H1 (cell line): ENCODE measurements at regions not wholly inside any gene's neighbourhood (a gene's known extent, or its start where the extent isn't known, plus 50 kb on each side); places are given as distances from the start of the nearest gene placed in this dataset.

ENCODE experiments used
- CTCF ChIA-PET: fragments of 300-600 bp; sonication (Branson Sonifier 250); formaldehyde crosslinking; loops from one replicate; lab custom pipeline; 2021; ENCODE audit not compliant: partially characterized antibody; lab: Charles Lee
- POLR2A ChIA-PET: fragments of 300-600 bp; sonication (Branson Sonifier 250); formaldehyde crosslinking; loops from one replicate; lab custom pipeline; 2021; ENCODE audit warnings: inconsistent platforms; ENCODE audit not compliant: partially characterized antibody; lab: Charles Lee
- DNase-seq, 2 experiments: peaks; one replicate each; pipeline versions ENCODE4 v3.0.0 to v3.0.0-alpha.2; 2010 to 2022; ENCODE audit warnings: low spot score in 2 of 2, low read depth in 1 of 2, mixed read lengths in 1 of 2
- FAIRE-seq: peaks from 2 replicates; lab custom pipeline; 2011; peaks lifted over from hg19 to GRCh38; lab: Jason Lieb, UNC
- H2AFZ ChIP-seq: 2 replicates; pipeline ENCODE4 v1.8.1; 2012; ENCODE audit warnings: low read length, inconsistent platforms
- H2AK5ac ChIP-seq: 2 replicates; pipeline ENCODE4 v1.6.1; 2013; ENCODE audit warnings: low read depth, low read length
- H2BK120ac ChIP-seq: replicated peaks from 2 replicates; pipeline ENCODE3; 2013; ENCODE audit warnings: low read depth, low read length, inconsistent platforms
- H2BK12ac ChIP-seq: 2 replicates; pipeline ENCODE4 v1.6.1; 2013; ENCODE audit warnings: low read depth, low read length
- H2BK15ac ChIP-seq: 2 replicates; pipeline ENCODE4 v1.6.1; 2013; ENCODE audit warnings: low read length
- H2BK20ac ChIP-seq: 2 replicates; pipeline ENCODE4 v1.6.1; 2013; ENCODE audit warnings: low read length
- H2BK5ac ChIP-seq: 2 replicates; pipeline ENCODE4 v1.6.1; 2013; ENCODE audit warnings: low read depth, low read length
- H3K14ac ChIP-seq: 2 replicates; pipeline ENCODE4 v1.6.1; 2013; ENCODE audit warnings: inconsistent platforms; ENCODE audit not compliant: insufficient read length
- H3K18ac ChIP-seq: 2 replicates; pipeline ENCODE4 v1.6.1; 2013; ENCODE audit warnings: low read length; ENCODE audit errors: extremely low read depth
- H3K23ac ChIP-seq: 2 replicates; pipeline ENCODE4 v1.6.1; 2013; ENCODE audit warnings: inconsistent platforms; ENCODE audit not compliant: insufficient read length
- H3K23me2 ChIP-seq: 2 replicates; pipeline ENCODE4 v1.6.1; 2013; ENCODE audit warnings: low read depth, low read length
- H3K27ac ChIP-seq: 2 replicates; pipeline ENCODE4 v1.6.1; 2011; ENCODE audit warnings: low read depth, low read length, inconsistent platforms
- H3K27me3 ChIP-seq, 4 experiments: replicated peaks in 1 of 4; 1 replicate in 1 of 4; 2 replicates in 3 of 4; pipeline versions ENCODE4 v1.6.1 to v1.8.1; 2011 to 2013; ENCODE audit warnings: low read length in 3 of 4, mild to moderate bottlenecking in 3 of 4, inconsistent platforms in 2 of 4, mixed read lengths in 2 of 4, moderate library complexity in 1 of 4; ENCODE audit not compliant: control insufficient read depth in 3 of 4, insufficient read depth in 3 of 4; ENCODE audit errors: extremely low read depth in 1 of 4
- H3K36me3 ChIP-seq, 4 experiments: 2 replicates each; pipeline versions ENCODE4 v1.6.1 to v1.8.1; 2011 to 2013; ENCODE audit warnings: mild to moderate bottlenecking in 4 of 4, low read length in 3 of 4, moderate library complexity in 2 of 4, control low read depth in 1 of 4, inconsistent platforms in 1 of 4; ENCODE audit not compliant: insufficient read depth in 4 of 4, control insufficient read depth in 2 of 4
- H3K4ac ChIP-seq: replicated peaks from 2 replicates; pipeline ENCODE3; 2013; ENCODE audit warnings: low read length, low read depth, mixed read lengths, inconsistent platforms; ENCODE audit not compliant: insufficient read length
- H3K4me1 ChIP-seq, 4 experiments: replicated peaks in 1 of 4; 1 replicate in 1 of 4; 2 replicates in 3 of 4; pipeline versions ENCODE4 v1.6.1 to v1.8.1; 2011 to 2013; ENCODE audit warnings: low read length in 3 of 4, inconsistent platforms in 2 of 4, mixed read lengths in 1 of 4; ENCODE audit not compliant: insufficient read depth in 4 of 4, control insufficient read depth in 3 of 4
- H3K4me2 ChIP-seq, 2 experiments: 2 replicates each; pipeline versions ENCODE4 v1.6.1 to v1.8.1; 2011 to 2013; ENCODE audit warnings: low read depth in 2 of 2, low read length in 2 of 2, control low read depth in 1 of 2, inconsistent platforms in 1 of 2, mild to moderate bottlenecking in 1 of 2; ENCODE audit not compliant: insufficient read depth in 1 of 2
- H3K4me3 ChIP-seq, 4 experiments: fragments of 200-600, 300-600 bp in 1 of 4; sonication (generic), shearing (Covaris generic), sonication (Bioruptor Twin) in 1 of 4; 2 replicates each; pipeline versions ENCODE4 v1.5.1 to v1.8.1; 2011 to 2016; ENCODE audit warnings: low read length in 4 of 4, low read depth in 3 of 4, control low read depth in 2 of 4, inconsistent platforms in 2 of 4, mild to moderate bottlenecking in 2 of 4, mixed read lengths in 1 of 4, moderate library complexity in 1 of 4; ENCODE audit not compliant: insufficient read depth in 2 of 4; ENCODE audit errors: extremely low read depth in 1 of 4
- H3K56ac ChIP-seq: replicated peaks from 2 replicates; pipeline ENCODE3; 2013; ENCODE audit warnings: low read depth, mild to moderate bottlenecking, mixed read lengths, low read length, inconsistent platforms; ENCODE audit not compliant: insufficient read length
- H3K79me1 ChIP-seq: 2 replicates; pipeline ENCODE4 v1.6.1; 2013; ENCODE audit warnings: low read depth, low read length, control low read depth
- H3K79me2 ChIP-seq, 2 experiments: 2 replicates each; pipeline versions ENCODE4 v1.6.1 to v1.8.1; 2012 to 2013; ENCODE audit warnings: low read length in 2 of 2, mild to moderate bottlenecking in 2 of 2, inconsistent platforms in 1 of 2; ENCODE audit not compliant: insufficient read depth in 2 of 2, control insufficient read depth in 1 of 2
- H3K9ac ChIP-seq, 4 experiments: replicated peaks in 1 of 4; 1 replicate in 1 of 4; 2 replicates in 3 of 4; pipeline versions ENCODE4 v1.6.1 to v1.8.1; 2011 to 2013; ENCODE audit warnings: low read depth in 3 of 4, low read length in 3 of 4, control low read depth in 2 of 4, mild to moderate bottlenecking in 2 of 4, moderate library complexity in 2 of 4, inconsistent platforms in 1 of 4; ENCODE audit errors: extremely low read depth in 1 of 4
- H3K9me3 ChIP-seq, 2 experiments: 2 replicates each; pipeline versions ENCODE4 v1.6.1 to v1.8.1; 2012 to 2013; ENCODE audit warnings: mild to moderate bottlenecking in 2 of 2, moderate library complexity in 2 of 2, control low read depth in 1 of 2, inconsistent platforms in 1 of 2, low read depth in 1 of 2, low read length in 1 of 2, mixed read lengths in 1 of 2; ENCODE audit not compliant: insufficient read depth in 2 of 2
- H4K20me1 ChIP-seq, 2 experiments: replicated peaks in 1 of 2; 2 replicates each; pipeline versions ENCODE3 to v1.8.1; 2011 to 2013; ENCODE audit warnings: inconsistent platforms in 2 of 2, low read length in 2 of 2, mild to moderate bottlenecking in 1 of 2; ENCODE audit not compliant: insufficient read depth in 2 of 2, control insufficient read depth in 1 of 2
- H4K5ac ChIP-seq: 2 replicates; pipeline ENCODE4 v1.6.1; 2013; ENCODE audit warnings: low read length, low read depth, mixed read lengths, inconsistent platforms; ENCODE audit not compliant: insufficient read length
- H4K8ac ChIP-seq: 2 replicates; pipeline ENCODE4 v1.8.0; 2013; ENCODE audit warnings: mild to moderate bottlenecking, moderate library complexity, low read length, inconsistent platforms; ENCODE audit not compliant: insufficient read depth; ENCODE audit errors: extremely low read depth
- H4K91ac ChIP-seq: replicated peaks from 2 replicates; pipeline ENCODE3; 2013; ENCODE audit warnings: low read length, mixed read lengths, inconsistent platforms; ENCODE audit not compliant: insufficient read length
- BCL11A ChIP-seq, 2 experiments: IDR thresholded peaks; one replicate each; pipeline ENCODE4 v1.6.1; 2011; ENCODE audit warnings: low read depth in 2 of 2, low read length in 2 of 2, mild to moderate bottlenecking in 2 of 2
- BRCA1 ChIP-seq: IDR thresholded peaks from 2 replicates; pipeline ENCODE4 v1.6.1; 2012; ENCODE audit warnings: low read depth, low read length, improper control_type of control experiment
- CEBPB ChIP-seq: IDR thresholded peaks from 2 replicates; pipeline ENCODE4 v1.6.1; 2012; ENCODE audit warnings: low read depth, low read length
- CREB1 ChIP-seq: IDR thresholded peaks from 2 replicates; pipeline ENCODE4 v1.6.1; 2012; ENCODE audit warnings: inconsistent platforms
- CTBP2 ChIP-seq: IDR thresholded peaks from 2 replicates; pipeline ENCODE4 v1.7.0; 2011; ENCODE audit warnings: borderline replicate concordance, mild to moderate bottlenecking, moderate library complexity, mixed read lengths, low read length; ENCODE audit not compliant: insufficient read depth, insufficient read length
- EP300 ChIP-seq, 2 experiments: IDR thresholded peaks; 1 replicate in 1 of 2; 2 replicates in 1 of 2; pipeline ENCODE4 v1.6.1; 2011 to 2012; ENCODE audit warnings: low read depth in 2 of 2, low read length in 2 of 2, mild to moderate bottlenecking in 2 of 2, borderline replicate concordance in 1 of 2, inconsistent platforms in 1 of 2, moderate library complexity in 1 of 2
- JUN ChIP-seq: IDR thresholded peaks from 2 replicates; pipeline ENCODE4 v1.6.1; 2011; ENCODE audit warnings: low read depth, mild to moderate bottlenecking, improper control_type of control experiment, low read length
- JUND ChIP-seq: IDR thresholded peaks from 2 replicates; pipeline ENCODE4 v1.6.1; 2011; ENCODE audit warnings: mild to moderate bottlenecking, improper control_type of control experiment, low read length
- RAD21 ChIP-seq, 2 experiments: IDR thresholded peaks in 1 of 2; conservative IDR thresholded peaks in 1 of 2; 2 replicates each; pipeline ENCODE4 v1.6.1; 2011; ENCODE audit warnings: low read depth in 2 of 2, low read length in 2 of 2, improper control_type of control experiment in 1 of 2, inconsistent platforms in 1 of 2, mild to moderate bottlenecking in 1 of 2, moderate library complexity in 1 of 2
- SAP30 ChIP-seq: fragments of 300-600 bp; sonication (generic); IDR thresholded peaks from 2 replicates; pipeline ENCODE4 v1.7.1; 2012; ENCODE audit warnings: low read length, moderate library complexity, mild to moderate bottlenecking, inconsistent platforms; ENCODE audit not compliant: insufficient read depth, insufficient replicate concordance
- SIN3A ChIP-seq, 2 experiments: IDR thresholded peaks in 1 of 2; conservative IDR thresholded peaks in 1 of 2; 2 replicates each; pipeline ENCODE4 v1.6.1; 2011 to 2012; ENCODE audit warnings: low read length in 2 of 2, improper control_type of control experiment in 1 of 2, low read depth in 1 of 2, mild to moderate bottlenecking in 1 of 2
- SP1 ChIP-seq: IDR thresholded peaks from 2 replicates; pipeline ENCODE4 v1.6.1; 2011; ENCODE audit warnings: low read depth, low read length
- SP2 ChIP-seq: IDR thresholded peaks from 2 replicates; pipeline ENCODE4 v1.6.1; 2012; ENCODE audit warnings: mild to moderate bottlenecking, low read length, inconsistent platforms
- YY1 ChIP-seq: IDR thresholded peaks from 2 replicates; pipeline ENCODE4 v1.6.1; 2011; ENCODE audit warnings: low read depth, mild to moderate bottlenecking, low read length
- ZNF274 ChIP-seq: IDR thresholded peaks from 2 replicates; pipeline ENCODE4 v1.7.0; 2012; ENCODE audit warnings: low read length, borderline replicate concordance; ENCODE audit errors: extremely low read depth
- WGBS, 2 experiments: shearing (Covaris generic) in 1 of 2; methylation state at CpG; one replicate each; pipeline versions ENCODE4 v1.1.6 to v1.1.7; 2013 to 2015; ENCODE audit warnings: low lambda C conversion rate in 2 of 2, mixed read lengths in 2 of 2, inconsistent platforms in 1 of 2, low coverage in 1 of 2, missing lambda C conversion rate in 1 of 2; ENCODE audit not compliant: insufficient replicate concordance in 2 of 2, insufficient coverage in 1 of 2, insufficient read length in 1 of 2; ENCODE audit errors: extremely low coverage in 1 of 2, missing lambda C conversion rate in 1 of 2; 5-methylcytosine and 5-hydroxymethylcytosine counted together

DNA sequence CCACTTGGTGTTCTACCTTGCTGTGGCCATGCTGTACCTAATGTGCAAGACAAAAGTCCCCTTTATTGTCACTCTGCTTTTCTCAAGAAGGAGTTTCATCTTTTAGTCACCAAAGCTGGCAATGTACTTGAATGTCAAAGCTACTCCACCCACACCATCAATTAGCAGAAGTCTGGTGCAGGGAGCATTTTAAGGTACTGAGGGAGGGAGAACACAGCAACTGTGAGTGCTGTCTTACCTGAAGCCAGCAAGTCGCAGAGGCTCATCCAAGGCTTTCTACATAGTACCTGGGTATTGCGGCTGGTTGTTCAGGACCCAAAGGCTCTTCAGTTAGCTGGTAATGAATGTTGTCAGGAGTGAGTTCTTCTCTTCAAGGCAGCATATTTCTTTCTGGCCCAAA, 820.4 kb downstream of the OTOL1 start:
- FAIRE-seq = no peak
- no peak overlapping the region for H4K8ac ChIP-seq
- POLR2A ChIA-PET = no interaction called here
- TF ChIP-seq EP300 (IDR thresholded peaks at IDR 0.05; ENCODE audit: borderline replicate concordance in 1 of 2, low read depth in 2 of 2, low read length in 2 of 2) = no peak
- TF ChIP-seq BCL11A (IDR thresholded peaks at IDR 0.05; ENCODE audit: low read depth in 2 of 2, low read length in 2 of 2) = no peak
- no peak for TF ChIP-seq SAP30
- no peak for TF ChIP-seq JUN
- TF ChIP-seq CREB1 = no peak
- TF ChIP-seq JUND = no peak
- no peak for TF ChIP-seq SP1
- TF ChIP-seq RAD21 (IDR thresholded peaks at IDR 0.05 in 1 of 2, conservative IDR thresholded peaks at IDR 0.05 in 1 of 2; ENCODE audit: low read depth in 2 of 2, low read length in 2 of 2) = no peak
- no peak for TF ChIP-seq YY1
- TF ChIP-seq ZNF274 = no peak
- no peak for TF ChIP-seq CTBP2
- no peak for TF ChIP-seq SIN3A (conservative IDR thresholded peaks at IDR 0.05 in 1 of 2, IDR thresholded peaks at IDR 0.05 in 1 of 2; ENCODE audit: low read depth in 1 of 2, low read length in 2 of 2)
- no peak for TF ChIP-seq CEBPB
- TF ChIP-seq BRCA1 = no peak
- no peak for TF ChIP-seq SP2

More for the DNA sequence above, 820.4 kb downstream of the OTOL1 start:
- Histone ChIP-seq H3K4ac (no peak overlapping the region), H3K36me3 (no peaks in the 10 kb centered on the region), H4K5ac (no peak overlapping the region), H3K9me3 (0 out of 4 replicates have a peak, but pooled peaks cover 0 to 4% of the 10 kb centered on the region in 2 experiments), H2BK120ac (no peak overlapping the region), H3K4me3 (no peak overlapping the region), H3K27me3 (no peaks in the 10 kb centered on the region), H3K14ac (no peak overlapping the region), H3K4me2 (no peak overlapping the region), H3K79me2 (no peaks in the 10 kb centered on the region), H4K20me1 (no peaks in the 10 kb centered on the region), H2BK12ac (no peak overlapping the region), H2BK5ac (no peak overlapping the region), H3K79me1 (no peaks in the 10 kb centered on the region), H2BK15ac (no peak overlapping the region), H2BK20ac (no peak overlapping the region), H3K4me1 (no peaks in the 10 kb centered on the region), H2AK5ac (no peak overlapping the region), H3K23ac (no peak overlapping the region), H2AFZ (no peak overlapping the region), H3K23me2 (no peaks in the 10 kb centered on the region), H3K9ac (no peak overlapping the region), H4K91ac (no peak overlapping the region), H3K18ac (no peak overlapping the region), H3K27ac (no peak overlapping the region), H3K56ac (no peak overlapping the region)
- CTCF ChIA-PET = no interaction called here
- 91% methylated on average over 2 of the region's 2 CpGs; no CpG with 5 or more reads in 1 of the 2 experiments for WGBS, 2 experiments
- no peak for DNase-seq
